ENCODE measurements at regions not wholly inside any gene's neighbourhood (a gene's known extent, or its start where the extent isn't known, plus 50 kb on each side); places are given as distances from the start of the nearest gene placed in this dataset.

DNA sequence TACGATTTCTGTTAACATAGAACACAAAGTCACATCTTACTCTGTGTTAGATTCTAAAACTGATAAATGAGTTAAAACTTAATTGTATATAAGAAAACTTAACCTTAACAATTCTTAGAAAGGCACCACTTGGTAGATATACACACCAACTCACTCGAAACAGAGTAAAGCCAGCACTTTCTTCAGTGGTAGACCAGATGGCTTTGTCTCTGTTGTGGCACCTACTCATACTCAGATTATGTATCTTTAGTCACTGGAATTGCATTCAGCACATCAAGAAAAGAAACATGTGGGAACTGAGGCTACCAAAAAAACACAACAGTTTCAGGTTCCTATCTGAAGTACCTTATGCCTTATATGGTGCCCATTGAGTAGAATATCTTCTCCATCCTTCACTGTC, 192.5 kb downstream of the ZNF608 start:
- TF ChIP-seq CTCF (IDR thresholded peaks at IDR 0.05), result no peak
- no peak for TF ChIP-seq POLR2A (IDR thresholded peaks at IDR 0.05)

All from right lobe of liver (tissue), 4 donors.